HG03159 (cell line): ENCODE measurements at regions not wholly inside any gene's neighbourhood (a gene's known extent, or its start where the extent isn't known, plus 50 kb on each side); places are given as distances from the start of the nearest gene placed in this dataset.
"Not testable (repeated sequence)": the region's sequence is repeated elsewhere in the genome, so short reads cannot be mapped to it uniquely, and the experiment has no call there.

Experiments used
- ATAC-seq: cut with Tn5 transposase; IDR thresholded peaks from one replicate; pipeline ENCODE4 v1.9.1; 2021; ENCODE audit warnings: mild to moderate bottlenecking, moderate library complexity; ENCODE audit not compliant: unreplicated experiment

DNA sequence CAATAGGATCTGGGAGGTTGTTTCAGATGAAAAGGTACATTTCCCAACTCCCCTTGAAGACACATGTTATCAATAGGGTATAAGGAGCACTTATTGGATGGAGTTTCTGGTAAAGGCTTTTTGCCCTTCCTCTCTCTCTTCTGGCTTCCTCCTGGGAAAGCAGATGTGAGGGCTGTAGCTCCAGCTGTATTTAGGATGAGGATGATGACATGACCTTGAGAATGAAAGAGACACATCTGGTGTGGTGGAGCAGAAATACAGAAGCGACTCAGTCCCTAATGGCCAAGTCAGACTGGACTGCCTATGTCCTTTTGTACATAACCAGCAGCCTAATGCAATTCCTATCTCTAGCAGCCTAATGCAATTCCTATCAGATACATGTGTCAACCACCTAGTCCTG lies 100.9 kb upstream of the NXPH2 start:
- no peak for ATAC-seq

DNA sequence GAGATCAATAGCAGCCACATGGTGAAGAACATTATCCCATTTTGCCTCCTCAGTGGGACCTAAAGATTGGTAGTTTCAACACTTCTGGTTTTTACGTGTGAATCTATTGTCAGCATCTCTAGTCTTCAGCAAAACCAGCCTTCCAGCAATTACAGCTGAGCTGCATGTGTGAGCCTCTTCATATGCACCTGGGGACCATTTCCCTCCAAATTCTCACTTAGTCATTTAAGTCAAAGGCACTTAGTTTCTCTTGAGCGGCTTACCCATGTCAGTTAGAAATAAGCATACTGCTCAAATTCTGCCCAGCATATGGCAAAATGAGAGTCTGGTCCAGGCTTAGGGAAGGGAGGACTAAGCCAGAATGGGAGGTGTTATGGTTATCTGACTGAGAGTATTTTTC lies 99.7 kb upstream of the NXPH2 start:
- no peak for ATAC-seq

GRCh38 chr2:138877421-138877820 lies 97.2 kb upstream of the NXPH2 start:
- no peak for ATAC-seq

- no peak for ATAC-seq
These were observed 94.1 kb upstream of the NXPH2 start for GRCh38 chr2:138874251-138874650.

DNA sequence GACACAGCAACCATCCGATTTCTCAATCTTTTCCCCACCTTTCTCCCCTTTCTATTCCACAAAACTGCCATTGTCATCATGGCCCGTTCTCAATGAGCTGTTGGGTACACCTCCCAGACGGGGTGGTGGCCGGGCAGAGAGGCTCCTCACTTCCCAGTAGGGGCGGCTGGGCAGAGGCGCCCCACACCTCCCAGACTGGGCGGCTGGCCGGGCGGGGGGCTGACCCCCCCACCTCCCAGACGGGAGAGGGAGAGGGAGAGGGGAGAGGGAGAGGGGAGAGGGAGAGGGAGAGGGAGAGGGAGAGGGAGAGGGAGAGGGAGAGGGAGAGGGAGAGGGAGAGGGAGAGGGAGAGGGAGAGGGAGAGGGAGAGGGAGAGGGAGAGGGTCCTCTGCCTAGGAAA lies 91.9 kb upstream of the NXPH2 start:
- not testable (repeated sequence) for ATAC-seq

DNA sequence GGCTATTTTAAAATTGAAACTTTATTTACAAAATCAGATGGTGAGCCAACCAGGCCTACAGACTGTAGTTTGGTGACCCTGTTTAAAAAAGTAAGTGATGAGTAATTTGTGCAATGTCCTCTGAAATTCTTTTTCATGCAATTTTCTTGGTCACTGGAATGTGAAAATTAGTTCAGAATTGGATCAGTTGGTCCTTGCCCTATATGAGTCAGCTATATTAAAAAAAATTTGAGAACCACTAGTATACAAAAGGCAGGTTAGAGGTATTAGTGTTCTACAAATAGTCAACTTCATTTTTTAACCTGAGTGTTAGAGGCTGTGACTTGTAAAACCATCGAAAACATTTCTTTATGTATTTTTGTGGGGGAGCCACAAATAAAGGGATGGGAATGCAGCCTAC lies 91.1 kb upstream of the NXPH2 start:
- ATAC-seq = no peak

GRCh38 chr2:138867341-138867740 lies 87.2 kb upstream of the NXPH2 start:
- ATAC-seq = no peak

DNA sequence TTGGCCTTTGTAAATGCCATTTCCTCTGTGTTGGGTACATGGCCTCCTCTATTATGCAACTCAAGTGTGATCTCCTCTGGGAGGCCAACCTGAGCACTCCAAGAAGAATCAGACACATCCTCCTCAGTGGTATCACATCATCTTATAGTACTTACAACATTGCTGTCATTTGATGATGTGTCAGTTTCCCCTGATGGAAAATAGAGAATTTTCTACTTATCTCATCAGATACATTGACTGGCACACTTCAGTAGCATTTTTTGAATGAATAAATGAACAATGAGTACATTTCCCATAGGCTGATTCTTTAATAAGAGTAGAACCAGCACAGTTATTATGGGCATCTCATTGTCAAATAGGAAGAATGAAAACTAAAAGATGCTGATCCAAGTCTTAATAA lies 86.6 kb upstream of the NXPH2 start:
- no peak for ATAC-seq

DNA sequence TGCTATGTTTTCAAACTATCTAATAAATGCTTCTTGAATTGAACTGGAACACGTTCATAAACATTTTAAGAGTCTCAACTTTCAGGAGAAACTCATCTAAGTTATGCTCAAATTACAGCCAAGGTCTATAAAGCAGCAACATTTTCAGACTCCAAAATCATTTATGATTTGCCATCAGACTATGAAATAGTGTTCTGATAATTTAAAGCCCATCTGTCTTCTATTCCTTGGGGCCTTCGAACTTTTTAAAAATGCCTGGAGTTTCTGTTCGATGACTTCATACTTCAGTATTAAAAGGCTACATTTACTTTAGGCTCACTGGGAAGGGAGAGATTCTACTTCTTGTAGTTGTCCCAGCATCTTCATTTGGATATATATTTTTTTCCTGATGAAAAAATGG lies 73.6 kb upstream of the NXPH2 start:
- ATAC-seq = no peak

- ATAC-seq = no peak
These were observed 73.1 kb upstream of the NXPH2 start for GRCh38 chr2:138853296-138853695.

DNA sequence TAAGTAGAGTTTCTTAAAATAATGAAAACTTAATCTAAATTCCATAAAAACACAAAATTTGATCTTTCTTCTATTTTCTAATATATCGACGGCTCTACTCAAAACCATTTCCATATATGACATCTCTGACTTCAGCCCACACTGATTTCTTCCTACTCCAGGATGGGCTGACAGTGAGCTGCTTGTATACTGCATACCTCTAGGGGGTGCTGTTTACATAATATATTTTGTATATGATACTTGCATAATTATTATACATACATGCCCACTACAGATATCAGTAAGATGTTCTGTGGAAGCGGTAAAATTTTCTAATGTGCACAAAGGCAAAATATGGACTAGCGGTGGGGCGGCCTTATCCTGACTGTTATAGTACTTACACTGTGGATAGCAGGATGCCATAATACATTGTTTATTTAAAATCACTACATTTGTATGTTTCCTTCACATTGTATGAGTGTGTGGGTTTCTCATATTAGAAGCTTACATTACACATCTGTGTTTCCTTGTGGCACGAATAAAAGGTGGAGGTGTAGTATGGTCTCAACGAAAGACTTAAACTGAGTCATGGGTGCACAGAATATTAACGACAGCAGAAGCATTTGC lies 66.1 kb upstream of the NXPH2 start:
- peak; percentile 93 for ATAC-seq

DNA sequence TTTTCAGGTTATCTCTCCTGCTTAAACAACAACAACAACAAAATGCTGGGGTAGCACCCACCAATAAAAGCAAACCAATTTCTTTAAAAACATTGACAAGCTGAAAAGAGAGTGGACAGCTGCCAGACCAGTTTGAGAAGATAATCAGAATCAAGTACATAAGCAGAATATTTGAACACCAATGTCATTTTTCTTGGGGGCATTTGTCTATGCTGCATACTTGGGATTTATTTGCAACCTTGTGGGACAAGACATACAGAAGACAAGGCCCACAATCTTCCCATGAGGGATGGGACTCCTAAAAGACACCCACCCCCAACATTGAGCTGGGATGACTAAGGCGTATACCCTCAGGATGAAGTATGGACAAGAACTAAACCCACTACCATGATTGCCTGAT lies 62.2 kb upstream of the NXPH2 start:
- no peak for ATAC-seq

DNA sequence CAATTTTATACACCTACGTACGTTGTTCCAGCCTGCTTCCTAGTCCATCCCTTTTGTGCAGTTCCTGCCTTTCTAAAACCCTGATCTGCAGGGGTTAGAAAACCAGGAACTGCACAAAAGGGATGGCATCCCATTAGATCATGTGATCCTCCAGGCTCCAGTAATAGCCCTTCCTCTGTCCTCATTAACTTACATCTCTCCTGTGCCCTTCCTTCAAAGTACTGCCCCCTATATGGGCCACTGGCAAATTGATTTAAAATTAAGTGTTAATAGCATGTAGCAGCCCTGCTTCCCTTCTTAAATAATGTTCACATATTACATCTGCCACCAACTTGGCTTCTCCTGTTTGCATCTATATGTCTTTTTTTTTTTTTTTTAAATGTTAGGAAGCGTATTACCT lies 61.3 kb upstream of the NXPH2 start:
- no peak for ATAC-seq

DNA sequence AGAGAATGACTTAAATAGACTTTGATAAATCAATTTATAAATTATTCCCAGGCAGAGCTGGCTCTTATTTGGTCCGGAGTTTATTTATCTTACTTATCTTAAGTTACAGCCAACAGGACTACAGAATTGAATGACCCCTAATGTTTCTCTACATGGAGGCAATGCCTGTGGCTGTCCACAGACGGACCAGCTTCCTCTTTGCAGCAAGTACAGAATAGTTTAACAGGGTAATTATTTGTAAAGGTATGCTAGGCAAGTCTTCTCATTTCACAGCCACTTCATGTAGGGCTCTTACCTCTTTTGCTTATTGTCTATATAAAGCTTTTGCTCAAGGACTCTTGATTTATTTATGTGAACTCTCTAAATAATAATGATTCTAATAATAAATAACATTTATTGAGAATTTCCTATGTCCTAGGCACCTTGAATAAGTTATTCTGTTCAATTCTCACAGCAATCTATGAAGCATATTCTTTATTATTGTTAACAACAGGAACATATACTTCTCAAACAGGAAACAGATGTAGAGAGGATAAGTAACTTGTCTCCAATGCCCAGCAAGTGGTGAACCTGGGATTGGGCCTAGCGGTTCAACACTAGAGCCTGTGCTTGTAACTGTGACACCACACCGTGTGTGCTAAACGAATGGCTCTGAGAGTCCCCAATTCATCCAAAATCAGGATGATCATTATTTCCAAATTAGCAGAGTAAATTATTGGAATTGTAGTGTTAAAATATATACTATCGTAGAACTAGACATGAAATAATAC lies 58.8 kb upstream of the NXPH2 start:
- no peak for ATAC-seq

- ATAC-seq = no peak
These were observed 51.5 kb upstream of the NXPH2 start for GRCh38 chr2:138831691-138832090.

DNA sequence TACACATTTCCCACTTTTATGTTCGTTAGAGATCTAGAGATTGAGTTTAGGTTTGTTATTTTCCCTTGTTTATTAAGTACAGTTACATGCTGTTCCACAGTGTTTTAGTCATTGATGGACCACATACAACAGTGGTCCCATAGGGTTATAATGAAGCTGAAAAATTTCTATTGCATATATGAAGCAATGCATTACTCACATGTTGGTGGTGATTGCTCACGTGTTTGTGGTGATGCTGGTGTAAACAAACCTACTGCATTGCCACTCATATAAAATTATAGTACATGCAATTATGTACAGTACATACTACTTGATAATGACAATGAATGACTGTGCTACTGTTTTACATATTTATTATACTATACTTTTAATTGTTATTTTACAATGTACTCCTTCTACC lies 51.0 kb upstream of the NXPH2 start:
- no peak for ATAC-seq

DNA sequence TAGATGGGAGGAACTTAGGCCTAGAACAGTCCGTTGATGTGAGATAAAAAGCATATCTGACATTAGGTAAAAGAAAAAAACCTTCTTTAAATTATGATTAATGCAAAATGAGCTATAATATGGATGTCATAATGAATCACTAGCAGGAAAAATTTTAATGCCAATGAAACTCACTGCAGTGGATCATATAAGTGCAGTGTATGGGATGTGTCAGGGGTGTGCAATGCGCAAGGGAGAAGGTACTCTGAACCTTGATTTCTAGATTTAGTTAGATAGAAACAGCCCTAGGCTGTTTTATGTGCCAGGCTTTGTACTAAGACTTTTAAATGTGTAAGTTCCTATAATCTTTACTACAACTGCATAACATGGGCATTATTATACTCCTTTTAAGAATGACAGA lies 50.4 kb upstream of the NXPH2 start:
- no peak for ATAC-seq
